ENCODE measurements at regions not wholly inside any gene's neighbourhood (a gene's known extent, or its start where the extent isn't known, plus 50 kb on each side); places are given as distances from the start of the nearest gene placed in this dataset.

DNA sequence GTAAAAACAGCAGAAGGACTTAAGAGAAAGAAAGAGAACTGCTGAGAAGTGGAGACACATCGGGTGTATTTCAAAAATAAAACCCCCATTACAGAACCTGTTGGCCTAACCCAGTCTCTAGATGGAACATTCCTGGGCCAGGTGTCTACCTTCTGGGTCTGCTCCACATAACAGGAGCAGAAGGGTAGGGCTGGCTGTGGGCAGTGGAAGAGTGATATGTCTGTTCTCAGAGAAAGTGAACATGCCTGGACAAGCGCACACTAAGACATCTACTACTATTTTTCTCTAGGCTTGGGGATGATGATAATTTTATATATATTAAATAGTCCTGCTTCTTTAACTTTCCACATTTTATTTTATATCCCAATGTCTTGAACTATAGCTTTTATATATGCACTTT is 267.1 kb downstream of the TBC1D4 start:
- no peak for TF ChIP-seq CEBPB (IDR thresholded peaks at IDR 0.05; ENCODE audit: low read depth, low read length)
- TF ChIP-seq BRCA1 (IDR thresholded peaks at IDR 0.05; ENCODE audit: low read depth, low read length) = no peak
- TF ChIP-seq SIX5 (IDR thresholded peaks at IDR 0.05; ENCODE audit: low read depth, low read length) = no peak
- no peak for TF ChIP-seq POLR2A (IDR thresholded peaks at IDR 0.05; ENCODE audit: control extremely low read depth in 1 of 2, low read depth in 2 of 2, low read length in 2 of 2)
- TF ChIP-seq, protein P1, sequence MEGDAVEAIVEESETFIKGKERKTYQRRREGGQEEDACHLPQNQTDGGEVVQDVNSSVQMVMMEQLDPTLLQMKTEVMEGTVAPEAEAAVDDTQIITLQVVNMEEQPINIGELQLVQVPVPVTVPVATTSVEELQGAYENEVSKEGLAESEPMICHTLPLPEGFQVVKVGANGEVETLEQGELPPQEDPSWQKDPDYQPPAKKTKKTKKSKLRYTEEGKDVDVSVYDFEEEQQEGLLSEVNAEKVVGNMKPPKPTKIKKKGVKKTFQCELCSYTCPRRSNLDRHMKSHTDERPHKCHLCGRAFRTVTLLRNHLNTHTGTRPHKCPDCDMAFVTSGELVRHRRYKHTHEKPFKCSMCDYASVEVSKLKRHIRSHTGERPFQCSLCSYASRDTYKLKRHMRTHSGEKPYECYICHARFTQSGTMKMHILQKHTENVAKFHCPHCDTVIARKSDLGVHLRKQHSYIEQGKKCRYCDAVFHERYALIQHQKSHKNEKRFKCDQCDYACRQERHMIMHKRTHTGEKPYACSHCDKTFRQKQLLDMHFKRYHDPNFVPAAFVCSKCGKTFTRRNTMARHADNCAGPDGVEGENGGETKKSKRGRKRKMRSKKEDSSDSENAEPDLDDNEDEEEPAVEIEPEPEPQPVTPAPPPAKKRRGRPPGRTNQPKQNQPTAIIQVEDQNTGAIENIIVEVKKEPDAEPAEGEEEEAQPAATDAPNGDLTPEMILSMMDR (IDR thresholded peaks at IDR 0.05; ENCODE audit: control extremely low read depth in 1 of 3, insufficient read depth in 1 of 3, low read depth in 1 of 3, low read length in 3 of 3) = no peak
- no peak for TF ChIP-seq EZH2 (IDR thresholded peaks at IDR 0.05; ENCODE audit: low read depth, low read length, severe bottlenecking)
- TF ChIP-seq CHD2 (IDR thresholded peaks at IDR 0.05; ENCODE audit: low read length) = no peak
- no peak for TF ChIP-seq ZNF274 (IDR thresholded peaks at IDR 0.05; ENCODE audit: borderline replicate concordance, extremely low read depth, low read length)
- TF ChIP-seq POLR2AphosphoS5 (IDR thresholded peaks at IDR 0.05; ENCODE audit: low read depth, low read length) = no peak
- no peak for TF ChIP-seq SP2 (IDR thresholded peaks at IDR 0.05; ENCODE audit: low read length)
